K562 (cell line): ENCODE measurements at regions not wholly inside any gene's neighbourhood (a gene's known extent, or its start where the extent isn't known, plus 50 kb on each side); places are given as distances from the start of the nearest gene placed in this dataset.

Source experiments
- AFF4 ChIP-seq: sonication (generic); formaldehyde crosslinking; IDR thresholded peaks from 2 replicates; pipeline ENCODE4 v1.8.0; 2023; ENCODE audit warnings: mild to moderate bottlenecking, missing genetic modification reagents
- CTCF ChIP-seq, 3 experiments: IDR thresholded peaks in 2 of 3; conservative IDR thresholded peaks in 1 of 3; 2 replicates each; pipeline ENCODE4 v1.5.1; 2011 to 2012; ENCODE audit warnings: low read length in 3 of 3, mild to moderate bottlenecking in 3 of 3, control low read depth in 2 of 3, improper control_type of control experiment in 1 of 3, inconsistent platforms in 1 of 3, low read depth in 1 of 3, mixed read lengths in 1 of 3, moderate library complexity in 1 of 3; ENCODE audit not compliant: insufficient read depth in 2 of 3
- NR0B1 ChIP-seq: fragments of 450-650 bp; IDR thresholded peaks from one replicate; pipeline ENCODE4 v1.6.1; 2018; ENCODE audit warnings: mild to moderate bottlenecking, moderate library complexity; ENCODE audit not compliant: partially characterized antibody
- SP1 ChIP-seq: sonication (generic); formaldehyde crosslinking; IDR thresholded peaks from 2 replicates; pipeline ENCODE4 v1.8.1; 2022; ENCODE audit warnings: mild to moderate bottlenecking, missing genetic modification reagents
- ZFP36 ChIP-seq: fragments of 150-350 bp; IDR thresholded peaks from 2 replicates; pipeline ENCODE4 v1.6.1; 2018; ENCODE audit warnings: low read length, low read depth; ENCODE audit not compliant: partially characterized antibody
- ZNF583 ChIP-seq: fragments of 250-450 bp; sonication (Bioruptor Pico); IDR thresholded peaks from 2 replicates; pipeline ENCODE4 v1.4.0; 2020

GRCh38 chr2:144631636-144632035 lies 111.7 kb upstream of the ZEB2 start:
- TF ChIP-seq AFF4 = no peak
- TF ChIP-seq ZFP36 = no peak
- no peak for TF ChIP-seq NR0B1
- TF ChIP-seq CTCF (IDR thresholded peaks at IDR 0.05 in 2 of 3, conservative IDR thresholded peaks at IDR 0.05 in 1 of 3; ENCODE audit: insufficient read depth in 2 of 3, low read depth in 1 of 3, low read length in 3 of 3) = no peak
- no peak for TF ChIP-seq ZNF583 (CRISPR knock-in tag)
- TF ChIP-seq SP1 (CRISPR knock-in tag) = no peak
